Prostate gland (tissue), 2 donors: ENCODE measurements at regions not wholly inside any gene's neighbourhood (a gene's known extent, or its start where the extent isn't known, plus 50 kb on each side); places are given as distances from the start of the nearest gene placed in this dataset.
"Not testable (repeated sequence)": the region's sequence is repeated elsewhere in the genome, so short reads cannot be mapped to it uniquely, and the experiment has no call there.

Experiments used
- DNase-seq: peaks from one replicate; pipeline ENCODE4 v3.0.0-alpha.2; 2019; ENCODE audit warnings: low spot score
- H3K27ac ChIP-seq, 2 donors: fragments of 200-600 bp; sonication (generic); 2 replicates each; pipeline ENCODE4 v1.5.1; 2017 to 2019
- H3K27me3 ChIP-seq: fragments of 200-600 bp; sonication (generic); replicated peaks from 2 replicates; pipeline ENCODE4 v1.5.1; 2019; ENCODE audit not compliant: insufficient read depth
- H3K36me3 ChIP-seq, 2 donors: fragments of 200-600 bp; sonication (generic); 1 replicate in 1 of 2; 2 replicates in 1 of 2; pipeline versions ENCODE4 v1.5.1 to v1.8.1; 2017 to 2019
- H3K4me1 ChIP-seq: fragments of 200-600 bp; sonication (generic); replicated peaks from 2 replicates; pipeline ENCODE4 v1.5.1; 2019
- H3K4me3 ChIP-seq, 2 donors: fragments of 200-600 bp; sonication (generic); 2 replicates each; pipeline ENCODE4 v1.5.1; 2017 to 2019
- H3K9me3 ChIP-seq: fragments of 200-600 bp; sonication (generic); 2 replicates; pipeline ENCODE4 v1.5.1; 2017
- CTCF ChIP-seq, 4 experiments: fragments of 200-600 bp in 2 of 4; fragments of 450-650 bp in 2 of 4; sonication (generic) in 2 of 4; IDR thresholded peaks; 1 replicate in 3 of 4; 2 replicates in 1 of 4; pipeline ENCODE4 v1.5.1; 2016 to 2019; ENCODE audit warnings: antibody characterized with exemption in 4 of 4, mild to moderate bottlenecking in 2 of 4, moderate library complexity in 2 of 4
- POLR2A ChIP-seq: fragments of 450-650 bp; IDR thresholded peaks from one replicate; pipeline ENCODE4 v1.6.1; 2016; ENCODE audit warnings: antibody characterized with exemption, mild to moderate bottlenecking
- POLR2AphosphoS5 ChIP-seq: sonication (generic); formaldehyde crosslinking; IDR thresholded peaks from one replicate; pipeline ENCODE4 v1.6.1; 2017; ENCODE audit warnings: antibody characterized with exemption
- WGBS: methylation state at CpG from one replicate; pipeline ENCODE4 v1.1.5; 2018; 5-methylcytosine and 5-hydroxymethylcytosine counted together
- intact Hi-C: fragments of 100-400 bp; cut with DNase I; formaldehyde crosslinking; loops from one replicate; pipeline ENCODE4 v1.14.2; 2022

GRCh38 chr10:81192221-81192788 is 654.6 kb downstream of the SH2D4B start:
- H3K27me3 ChIP-seq = no peaks in the 10 kb centered on the region
- no peaks in the 10 kb centered on the region for H3K9me3 ChIP-seq
- no peak for DNase-seq
- no peaks in the 10 kb centered on the region for H3K4me1 ChIP-seq
- no peak overlapping the region for H3K27ac ChIP-seq
- TF ChIP-seq CTCF (IDR thresholded peaks at IDR 0.05) (no peak), POLR2AphosphoS5 (no peak), POLR2A (no peak)
- WGBS = 40% methylated on average over 6 of the region's 6 CpGs
- H3K36me3 ChIP-seq = no peaks in the 10 kb centered on the region
- intact Hi-C loops = no loop called here
- H3K4me3 ChIP-seq = no peak overlapping the region

- DNase-seq = no peak
- Histone ChIP-seq H3K4me3 (no peak overlapping the region), H3K27me3 (peaks cover 3% of the 10 kb centered on the region), H3K9me3 (no peaks in the 10 kb centered on the region), H3K27ac (no peak overlapping the region), H3K4me1 (no peaks in the 10 kb centered on the region), H3K36me3 (no peaks in the 10 kb centered on the region)
- WGBS = 87% methylated on average over 2 of the region's 2 CpGs
- TF ChIP-seq POLR2A = no peak
- TF ChIP-seq CTCF (IDR thresholded peaks at IDR 0.05) = no peak
- TF ChIP-seq POLR2AphosphoS5 = no peak
- intact Hi-C loops = no loop called here
Observed at GRCh38 chr10:81200801-81201200, 663.1 kb downstream of the SH2D4B start.

- H3K4me3 ChIP-seq, H3K4me1 ChIP-seq, H3K27ac ChIP-seq, H3K9me3 ChIP-seq, H3K36me3 ChIP-seq, H3K27me3 ChIP-seq, intact Hi-C loops, DNase-seq: not testable (repeated sequence)
- WGBS = 82% methylated on average over 5 of the region's 5 CpGs
Observed at GRCh38 chr10:81207359-81207758, 667.6 kb upstream of the NRG3 start.

- DNase-seq = no peak
- Histone ChIP-seq H3K27ac (no peak overlapping the region), H3K9me3 (no peaks in the 10 kb centered on the region), H3K4me3 (no peak overlapping the region), H3K27me3 (no peaks in the 10 kb centered on the region), H3K4me1 (no peaks in the 10 kb centered on the region), H3K36me3 (no peaks in the 10 kb centered on the region)
- 16% methylated on average over 1 of the region's 1 CpG for WGBS
- intact Hi-C loops = no loop called here
- TF ChIP-seq POLR2A (no peak), CTCF (IDR thresholded peaks at IDR 0.05) (no peak), POLR2AphosphoS5 (no peak)
Observed at GRCh38 chr10:81213370-81213769, 661.6 kb upstream of the NRG3 start.

- Histone ChIP-seq H3K27ac (no peak overlapping the region), H3K36me3 (no peaks in the 10 kb centered on the region), H3K27me3 (no peaks in the 10 kb centered on the region), H3K9me3 (no peaks in the 10 kb centered on the region), H3K4me1 (no peaks in the 10 kb centered on the region), H3K4me3 (no peak overlapping the region)
- intact Hi-C loops = no loop called here
- 65% methylated on average over 3 of the region's 3 CpGs for WGBS
- TF ChIP-seq POLR2AphosphoS5 (no peak), POLR2A (no peak), CTCF (IDR thresholded peaks at IDR 0.05) (no peak)
- no peak for DNase-seq
Observed at GRCh38 chr10:81215498-81215897, 659.5 kb upstream of the NRG3 start.
